ENCODE measurements at regions not wholly inside any gene's neighbourhood (a gene's known extent, or its start where the extent isn't known, plus 50 kb on each side); places are given as distances from the start of the nearest gene placed in this dataset.

DNA sequence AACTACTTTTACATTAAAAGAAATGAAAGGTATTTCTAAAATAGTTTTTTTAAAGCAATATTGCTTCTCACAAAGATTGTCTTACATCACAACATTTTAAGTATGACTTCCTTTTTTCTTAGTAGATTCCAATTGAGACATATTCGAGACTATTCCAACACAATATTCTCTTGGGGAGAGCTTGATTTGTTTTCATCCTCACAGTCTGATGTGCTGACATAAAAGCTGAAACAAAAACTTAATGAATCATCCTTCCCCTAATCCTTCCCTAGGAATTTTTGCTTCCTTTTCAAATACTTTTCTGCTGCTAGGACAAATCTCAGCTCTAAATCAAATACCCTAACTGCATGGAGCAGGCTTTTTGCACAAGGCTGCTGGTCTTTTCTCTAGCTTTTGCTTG is 245.8 kb upstream of the MAP3K1 start:
- TF ChIP-seq, protein P1, sequence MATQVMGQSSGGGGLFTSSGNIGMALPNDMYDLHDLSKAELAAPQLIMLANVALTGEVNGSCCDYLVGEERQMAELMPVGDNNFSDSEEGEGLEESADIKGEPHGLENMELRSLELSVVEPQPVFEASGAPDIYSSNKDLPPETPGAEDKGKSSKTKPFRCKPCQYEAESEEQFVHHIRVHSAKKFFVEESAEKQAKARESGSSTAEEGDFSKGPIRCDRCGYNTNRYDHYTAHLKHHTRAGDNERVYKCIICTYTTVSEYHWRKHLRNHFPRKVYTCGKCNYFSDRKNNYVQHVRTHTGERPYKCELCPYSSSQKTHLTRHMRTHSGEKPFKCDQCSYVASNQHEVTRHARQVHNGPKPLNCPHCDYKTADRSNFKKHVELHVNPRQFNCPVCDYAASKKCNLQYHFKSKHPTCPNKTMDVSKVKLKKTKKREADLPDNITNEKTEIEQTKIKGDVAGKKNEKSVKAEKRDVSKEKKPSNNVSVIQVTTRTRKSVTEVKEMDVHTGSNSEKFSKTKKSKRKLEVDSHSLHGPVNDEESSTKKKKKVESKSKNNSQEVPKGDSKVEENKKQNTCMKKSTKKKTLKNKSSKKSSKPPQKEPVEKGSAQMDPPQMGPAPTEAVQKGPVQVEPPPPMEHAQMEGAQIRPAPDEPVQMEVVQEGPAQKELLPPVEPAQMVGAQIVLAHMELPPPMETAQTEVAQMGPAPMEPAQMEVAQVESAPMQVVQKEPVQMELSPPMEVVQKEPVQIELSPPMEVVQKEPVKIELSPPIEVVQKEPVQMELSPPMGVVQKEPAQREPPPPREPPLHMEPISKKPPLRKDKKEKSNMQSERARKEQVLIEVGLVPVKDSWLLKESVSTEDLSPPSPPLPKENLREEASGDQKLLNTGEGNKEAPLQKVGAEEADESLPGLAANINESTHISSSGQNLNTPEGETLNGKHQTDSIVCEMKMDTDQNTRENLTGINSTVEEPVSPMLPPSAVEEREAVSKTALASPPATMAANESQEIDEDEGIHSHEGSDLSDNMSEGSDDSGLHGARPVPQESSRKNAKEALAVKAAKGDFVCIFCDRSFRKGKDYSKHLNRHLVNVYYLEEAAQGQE (IDR thresholded peaks at IDR 0.05; ENCODE audit: insufficient read depth in 1 of 2, low read depth in 2 of 2, low read length in 2 of 2): no peak
- TF ChIP-seq FOXP2 (optimal IDR thresholded peaks at IDR 0.05; ENCODE audit: borderline replicate concordance, extremely low read depth, extremely low read length, insufficient read depth) (no peak), POLR2AphosphoS5 (IDR thresholded peaks at IDR 0.05; ENCODE audit: low read depth, low read length) (no peak), TAF1 (IDR thresholded peaks at IDR 0.05; ENCODE audit: borderline replicate concordance, insufficient read depth, low read length) (no peak)

Data from PFSK-1 (cell line).